GM12891 (cell line): ENCODE measurements at regions not wholly inside any gene's neighbourhood (a gene's known extent, or its start where the extent isn't known, plus 50 kb on each side); places are given as distances from the start of the nearest gene placed in this dataset.

Experiments
- DNase-seq: peaks from one replicate; pipeline ENCODE4 v3.0.0; 2011; ENCODE audit warnings: low spot score; ENCODE audit not compliant: insufficient read length
- FAIRE-seq: peaks from 2 replicates; lab custom pipeline; 2011; peaks lifted over from hg19 to GRCh38; lab: Jason Lieb, UNC
- PAX5 ChIP-seq: IDR thresholded peaks from 2 replicates; pipeline ENCODE4 v1.6.1; 2011; ENCODE audit warnings: low read length, moderate library complexity, mild to moderate bottlenecking; ENCODE audit not compliant: insufficient read depth, severe bottlenecking
- POLR2A ChIP-seq: IDR thresholded peaks from 2 replicates; pipeline ENCODE4 v1.6.1; 2011; ENCODE audit warnings: low read depth, low read length, control low read depth
- POLR2AphosphoS5 ChIP-seq: IDR thresholded peaks from 2 replicates; pipeline ENCODE4 v1.6.1; 2011; ENCODE audit warnings: low read depth, low read length, control low read depth
- POU2F2 ChIP-seq: IDR thresholded peaks from 2 replicates; pipeline ENCODE4 v1.6.1; 2011; ENCODE audit warnings: low read depth, mild to moderate bottlenecking, control low read depth, low read length, moderate library complexity
- SPI1 ChIP-seq: IDR thresholded peaks from 2 replicates; pipeline ENCODE4 v1.6.1; 2011; ENCODE audit warnings: low read depth, low read length, control low read depth
- TAF1 ChIP-seq: IDR thresholded peaks from 2 replicates; pipeline ENCODE4 v1.6.1; 2011; ENCODE audit warnings: low read depth, low read length, control low read depth

- FAIRE-seq (no peak), DNase-seq (no peak)
Measured at GRCh38 chr1:65504263-65504662, 83.8 kb downstream of the LEPR start.

GRCh38 chr1:65505547-65506300, 85.3 kb downstream of the LEPR start:
- TF ChIP-seq POU2F2: no peak
- no peak for TF ChIP-seq SPI1
- no peak for TF ChIP-seq POLR2A
- TF ChIP-seq POLR2AphosphoS5: no peak
- FAIRE-seq: no peak
- no peak for DNase-seq

More at GRCh38 chr1:65504263-65504662, 83.8 kb downstream of the LEPR start:
- no peak for TF ChIP-seq PAX5
- TF ChIP-seq TAF1: no peak
- TF ChIP-seq POLR2AphosphoS5: no peak
- TF ChIP-seq SPI1: no peak
- no peak for TF ChIP-seq POU2F2
- no peak for TF ChIP-seq POLR2A

GRCh38 chr1:65508051-65508450, 87.6 kb downstream of the LEPR start:
- no peak for TF ChIP-seq PAX5
- no peak for TF ChIP-seq TAF1
- no peak for TF ChIP-seq POU2F2
- TF ChIP-seq POLR2A: no peak
- no peak for TF ChIP-seq SPI1
- no peak for TF ChIP-seq POLR2AphosphoS5
- DNase-seq (no peak), FAIRE-seq (no peak)

- no peak for DNase-seq
- FAIRE-seq: no peak
- TF ChIP-seq TAF1 (no peak), POU2F2 (no peak), PAX5 (no peak), POLR2A (no peak), POLR2AphosphoS5 (no peak), SPI1 (no peak)
Measured at GRCh38 chr1:65509912-65510680, 89.6 kb downstream of the LEPR start.

- DNase-seq (no peak), FAIRE-seq (no peak)
- TF ChIP-seq POU2F2: no peak
- no peak for TF ChIP-seq TAF1
- no peak for TF ChIP-seq POLR2AphosphoS5
- no peak for TF ChIP-seq POLR2A
- TF ChIP-seq PAX5: no peak
- no peak for TF ChIP-seq SPI1
Measured at GRCh38 chr1:65510961-65511360, 90.5 kb downstream of the LEPR start.

- FAIRE-seq (no peak), DNase-seq (no peak)
- no peak for TF ChIP-seq TAF1
- TF ChIP-seq POU2F2: no peak
- no peak for TF ChIP-seq SPI1
- TF ChIP-seq POLR2AphosphoS5: no peak
- TF ChIP-seq POLR2A: no peak
Measured at GRCh38 chr1:65512383-65512782, 91.9 kb downstream of the LEPR start.

- DNase-seq: no peak
- FAIRE-seq: no peak
- TF ChIP-seq POLR2A: no peak
- no peak for TF ChIP-seq SPI1
- no peak for TF ChIP-seq TAF1
- TF ChIP-seq POU2F2: no peak
- no peak for TF ChIP-seq PAX5
- TF ChIP-seq POLR2AphosphoS5: no peak
Measured at GRCh38 chr1:65512967-65513780, 92.7 kb downstream of the LEPR start.

GRCh38 chr1:65514041-65514440, 93.6 kb downstream of the LEPR start:
- DNase-seq (no peak), FAIRE-seq (no peak)
- no peak for TF ChIP-seq POU2F2
- TF ChIP-seq TAF1: no peak
- no peak for TF ChIP-seq SPI1
- TF ChIP-seq POLR2A: no peak
- TF ChIP-seq PAX5: no peak
- no peak for TF ChIP-seq POLR2AphosphoS5

- FAIRE-seq (no peak), DNase-seq (no peak)
- no peak for TF ChIP-seq SPI1
Measured at GRCh38 chr1:65524931-65525265, 104.4 kb downstream of the LEPR start.
